A673 (cell line): ENCODE measurements at regions not wholly inside any gene's neighbourhood (a gene's known extent, or its start where the extent isn't known, plus 50 kb on each side); places are given as distances from the start of the nearest gene placed in this dataset.

Experiments
- EZH2 ChIP-seq: fragments of 200-600 bp; sonication (generic); IDR thresholded peaks from 2 replicates; pipeline ENCODE4 v1.6.1; 2017; ENCODE audit warnings: borderline replicate concordance, low read depth, mild to moderate bottlenecking, mixed read lengths, antibody characterized with exemption, low read length; ENCODE audit not compliant: poor library complexity, severe bottlenecking
- TF ChIP-seq, protein P1 (sequence below): fragments of 300-800, 200-600 bp; sonication (generic); conservative IDR thresholded peaks from 2 replicates; pipeline ENCODE4 v1.5.1; 2017; ENCODE audit warnings: low read depth, mild to moderate bottlenecking, antibody characterized with exemption, low read length, moderate library complexity, mixed read lengths

DNA sequence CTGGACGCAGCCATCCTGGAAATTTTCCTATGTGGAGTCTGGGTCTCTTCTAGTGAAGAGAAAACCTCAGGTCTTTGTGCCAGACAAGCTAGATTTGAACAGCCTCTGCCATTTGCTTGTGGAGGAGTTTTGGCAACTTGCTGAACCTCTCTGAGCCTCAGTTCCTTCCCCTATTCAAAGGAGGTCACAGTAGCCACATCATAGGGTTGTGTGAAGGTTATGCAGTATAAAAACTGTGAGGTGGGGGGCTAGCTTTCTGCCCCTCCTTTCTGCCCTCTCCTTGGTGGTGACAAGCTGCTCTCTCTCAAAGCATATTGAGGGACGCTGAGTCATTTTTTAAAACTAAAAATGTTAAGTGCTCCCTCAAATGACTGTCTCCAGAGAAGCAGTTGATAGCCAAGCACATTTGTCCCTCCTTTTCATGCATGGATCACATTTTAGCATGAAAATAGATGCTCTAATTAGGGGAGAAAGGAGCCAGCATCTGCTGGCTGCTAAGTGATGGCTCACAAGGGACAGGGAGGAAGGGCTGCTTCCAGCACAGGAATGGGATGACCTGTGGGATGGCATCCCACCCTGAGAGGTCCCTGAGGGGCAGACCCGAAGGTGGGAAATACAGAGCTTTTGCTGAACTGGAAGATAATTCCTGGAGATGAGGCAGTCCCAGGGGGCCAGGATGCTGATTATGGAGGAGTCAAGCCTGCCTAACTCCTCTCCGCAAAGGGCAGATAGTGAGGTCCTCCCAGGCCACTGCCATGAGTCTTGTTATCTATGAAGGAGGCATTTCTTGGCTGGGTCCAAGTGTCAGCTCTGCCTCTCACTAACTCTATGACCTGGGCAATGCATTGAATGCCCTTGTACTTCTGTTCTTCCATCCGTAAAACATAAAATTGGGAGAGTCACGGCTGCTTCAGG lies 218.8 kb downstream of the RAB11FIP4 start:
- TF ChIP-seq, protein P1, sequence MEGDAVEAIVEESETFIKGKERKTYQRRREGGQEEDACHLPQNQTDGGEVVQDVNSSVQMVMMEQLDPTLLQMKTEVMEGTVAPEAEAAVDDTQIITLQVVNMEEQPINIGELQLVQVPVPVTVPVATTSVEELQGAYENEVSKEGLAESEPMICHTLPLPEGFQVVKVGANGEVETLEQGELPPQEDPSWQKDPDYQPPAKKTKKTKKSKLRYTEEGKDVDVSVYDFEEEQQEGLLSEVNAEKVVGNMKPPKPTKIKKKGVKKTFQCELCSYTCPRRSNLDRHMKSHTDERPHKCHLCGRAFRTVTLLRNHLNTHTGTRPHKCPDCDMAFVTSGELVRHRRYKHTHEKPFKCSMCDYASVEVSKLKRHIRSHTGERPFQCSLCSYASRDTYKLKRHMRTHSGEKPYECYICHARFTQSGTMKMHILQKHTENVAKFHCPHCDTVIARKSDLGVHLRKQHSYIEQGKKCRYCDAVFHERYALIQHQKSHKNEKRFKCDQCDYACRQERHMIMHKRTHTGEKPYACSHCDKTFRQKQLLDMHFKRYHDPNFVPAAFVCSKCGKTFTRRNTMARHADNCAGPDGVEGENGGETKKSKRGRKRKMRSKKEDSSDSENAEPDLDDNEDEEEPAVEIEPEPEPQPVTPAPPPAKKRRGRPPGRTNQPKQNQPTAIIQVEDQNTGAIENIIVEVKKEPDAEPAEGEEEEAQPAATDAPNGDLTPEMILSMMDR = no peak
- TF ChIP-seq EZH2 = no peak
